ENCODE measurements at regions not wholly inside any gene's neighbourhood (a gene's known extent, or its start where the extent isn't known, plus 50 kb on each side); places are given as distances from the start of the nearest gene placed in this dataset.

DNA sequence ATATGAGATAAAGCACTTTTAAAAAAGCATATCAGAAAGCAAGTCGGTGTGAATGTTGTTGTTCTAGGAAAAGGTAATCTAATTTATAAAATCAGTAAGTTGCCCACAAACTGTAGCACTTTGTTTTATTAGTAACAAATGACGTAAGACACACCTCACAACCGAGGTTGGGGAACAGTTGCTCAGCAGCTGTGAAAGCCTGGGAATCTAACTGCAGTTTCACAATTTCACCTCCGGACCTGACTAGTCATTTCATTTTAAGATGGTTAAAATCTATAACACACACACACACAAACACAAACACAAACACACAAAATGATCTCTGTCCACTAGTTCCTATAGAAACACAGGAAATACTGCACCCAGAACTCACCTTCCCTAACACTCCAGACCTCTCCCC, 406.7 kb upstream of the NR2F2 start:
- H3K4me3 ChIP-seq (ENCODE audit: low read length) = no peak overlapping the region
- no peak for TF ChIP-seq CTCF (conservative IDR thresholded peaks at IDR 0.05; ENCODE audit: low read depth, low read length)
- no peak for DNase-seq (ENCODE audit: low read depth)

- H3K4me3 ChIP-seq (ENCODE audit: low read length) = no peak overlapping the region
- no peak for DNase-seq (ENCODE audit: low read depth)
- no peak for TF ChIP-seq CTCF (conservative IDR thresholded peaks at IDR 0.05; ENCODE audit: low read depth, low read length)
These were observed 401.7 kb upstream of the NR2F2 start for GRCh38 chr15:95928822-95929221.

DNA sequence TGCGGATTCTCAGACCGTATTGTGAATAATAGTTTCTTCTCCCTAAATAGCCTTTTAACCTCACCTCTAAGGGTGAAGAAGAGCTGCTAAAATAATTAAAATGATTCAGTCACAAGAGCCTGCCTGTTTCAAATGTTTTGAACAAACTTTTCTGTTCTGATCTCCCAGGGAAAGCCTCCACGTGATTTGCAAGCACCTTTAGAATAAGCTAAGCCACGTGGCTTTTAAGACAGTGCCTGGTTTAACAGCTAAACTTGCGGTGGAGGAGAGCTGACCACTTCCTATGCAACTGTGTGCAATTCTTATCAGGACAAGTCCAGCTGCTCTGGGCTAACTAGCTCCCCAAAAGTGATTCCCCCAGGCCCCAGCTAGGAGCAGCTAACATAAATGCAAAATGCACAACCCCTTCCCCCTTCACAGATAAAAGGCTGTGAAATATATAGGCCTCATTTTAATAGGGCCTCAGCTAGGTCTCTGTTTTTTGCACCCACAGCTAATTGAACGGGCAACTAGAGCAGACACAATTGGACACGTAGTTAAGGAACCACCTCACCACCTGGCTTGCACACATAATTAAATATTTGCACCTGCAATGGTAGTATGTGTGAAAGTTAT, 401.2 kb upstream of the NR2F2 start:
- H3K4me3 ChIP-seq (ENCODE audit: low read length) = no peak overlapping the region
- TF ChIP-seq CTCF (conservative IDR thresholded peaks at IDR 0.05; ENCODE audit: low read depth, low read length) = no peak
- peak; percentile 40 for DNase-seq (ENCODE audit: low read depth)

DNA sequence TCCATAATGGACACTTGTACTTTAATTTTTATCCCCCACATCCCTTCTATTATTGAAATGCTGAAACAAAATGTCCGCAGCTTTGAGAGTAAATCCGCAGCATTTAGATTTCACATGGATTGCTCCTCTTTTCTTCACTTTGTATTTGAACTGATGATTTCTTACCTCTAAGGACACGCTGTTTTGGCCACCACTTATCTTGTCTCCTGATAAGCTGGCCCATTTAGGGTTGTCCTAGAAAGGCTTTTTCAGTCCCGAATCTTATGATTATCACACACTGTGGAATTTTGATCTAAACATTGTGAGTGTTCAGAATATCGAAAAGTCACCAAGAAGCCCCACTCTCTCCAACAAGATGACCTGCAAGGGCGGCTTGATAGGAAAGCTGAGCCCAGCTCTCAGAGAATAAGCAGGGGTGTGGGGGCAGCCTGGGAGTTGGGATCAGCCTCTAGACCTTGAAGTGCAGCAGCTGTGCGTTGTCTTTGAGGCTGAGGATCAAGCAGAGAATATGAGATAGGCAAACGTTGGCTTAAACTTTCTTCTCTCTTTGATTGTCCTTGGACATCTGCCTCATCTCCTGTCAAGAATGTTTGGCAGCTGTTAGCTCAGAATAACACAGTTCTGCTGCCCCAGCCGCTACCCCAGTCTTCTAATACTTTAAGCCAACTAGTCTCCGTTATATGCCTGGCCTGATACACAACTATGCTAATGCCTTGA, 399.7 kb upstream of the NR2F2 start:
- no peak overlapping the region for H3K4me3 ChIP-seq (ENCODE audit: low read length)
- no peak for TF ChIP-seq CTCF (conservative IDR thresholded peaks at IDR 0.05; ENCODE audit: low read depth, low read length)
- no peak for DNase-seq (ENCODE audit: low read depth)

DNA sequence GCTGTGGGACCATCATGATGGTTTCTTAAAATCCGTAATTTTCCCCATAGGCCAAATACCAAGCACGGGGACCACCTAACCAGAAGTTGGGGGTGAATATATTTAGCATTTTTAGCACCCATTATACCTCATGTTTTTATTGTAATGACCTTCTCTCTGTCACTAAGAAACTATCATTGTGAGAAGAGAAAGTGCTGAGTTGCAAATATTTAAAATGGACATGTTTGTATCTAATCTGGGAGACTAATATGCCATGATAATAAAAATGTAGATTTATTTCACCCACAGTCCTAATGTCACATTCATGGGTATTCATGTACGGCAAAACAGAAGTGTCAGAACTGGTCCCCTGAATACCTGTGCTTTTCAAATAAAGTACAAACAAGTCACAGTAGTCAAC, 398.9 kb upstream of the NR2F2 start:
- no peak for TF ChIP-seq CTCF (conservative IDR thresholded peaks at IDR 0.05; ENCODE audit: low read depth, low read length)
- H3K4me3 ChIP-seq (ENCODE audit: low read length) = no peak overlapping the region
- DNase-seq (ENCODE audit: low read depth) = no peak

DNA sequence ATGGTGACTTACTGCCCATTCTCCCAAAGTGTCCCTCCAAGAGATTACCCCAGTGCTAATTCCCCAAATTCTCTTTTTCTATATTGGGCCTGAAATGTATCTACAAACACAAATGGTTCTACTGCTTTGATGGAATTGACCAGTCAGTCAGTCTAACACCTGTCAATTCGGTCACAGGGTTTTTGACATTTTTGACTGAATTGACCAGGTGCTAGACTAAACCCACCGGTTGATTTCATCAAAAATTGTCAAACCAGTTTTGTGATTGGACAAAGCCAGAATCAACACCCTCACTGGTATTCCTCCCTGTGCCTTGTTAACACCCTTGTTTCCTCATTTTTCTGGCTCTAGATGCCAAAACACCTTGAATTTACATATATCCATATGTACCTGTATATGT, 398.4 kb upstream of the NR2F2 start:
- no peak for DNase-seq (ENCODE audit: low read depth)
- H3K4me3 ChIP-seq (ENCODE audit: low read length) = no peak overlapping the region
- no peak for TF ChIP-seq CTCF (conservative IDR thresholded peaks at IDR 0.05; ENCODE audit: low read depth, low read length)

- H3K4me3 ChIP-seq (ENCODE audit: low read length) = no peak overlapping the region
These were observed 397.8 kb upstream of the NR2F2 start for GRCh38 chr15:95932676-95933075.

More at GRCh38 chr15:95932676-95933075, 397.8 kb upstream of the NR2F2 start:
- no peak for TF ChIP-seq CTCF (conservative IDR thresholded peaks at IDR 0.05; ENCODE audit: low read depth, low read length)
- peak; percentile 46 for DNase-seq (ENCODE audit: low read depth)
